ENCODE measurements at regions not wholly inside any gene's neighbourhood (a gene's known extent, or its start where the extent isn't known, plus 50 kb on each side); places are given as distances from the start of the nearest gene placed in this dataset.
"Not testable (repeated sequence)": the region's sequence is repeated elsewhere in the genome, so short reads cannot be mapped to it uniquely, and the experiment has no call there.

GRCh38 chr7:85336086-85336485, 149.2 kb upstream of the SEMA3D start:
- H3K27ac ChIP-seq (replicated peaks) = no peak overlapping the region
- no peaks in the 10 kb centered on the region for H3K27me3 ChIP-seq (ENCODE audit: insufficient read depth, poor library complexity, severe bottlenecking)
- TF ChIP-seq REST (IDR thresholded peaks at IDR 0.05; ENCODE audit: insufficient replicate concordance, low read depth) (no peak), GABPA (IDR thresholded peaks at IDR 0.05; ENCODE audit: low read depth) (no peak)
- H3K4me3 ChIP-seq (replicated peaks; ENCODE audit: insufficient read depth, low read length) = no peak overlapping the region
- no peak for DNase-seq (ENCODE audit: low read depth in 1 of 2, low spot score in 1 of 2)

- not testable (repeated sequence) for H3K4me3 ChIP-seq (replicated peaks; ENCODE audit: insufficient read depth, low read length); DNase-seq (ENCODE audit: low read depth in 1 of 2, low spot score in 1 of 2); H3K27me3 ChIP-seq (ENCODE audit: insufficient read depth, poor library complexity, severe bottlenecking)
Measured at GRCh38 chr7:85335113-85335512, 148.3 kb upstream of the SEMA3D start.

GRCh38 chr7:85328456-85328998, 141.7 kb upstream of the SEMA3D start:
- H3K27ac ChIP-seq (replicated peaks) = no peak overlapping the region
- TF ChIP-seq SPI1 (IDR thresholded peaks at IDR 0.05; ENCODE audit: borderline replicate concordance, low read depth) (no peak), GABPA (IDR thresholded peaks at IDR 0.05; ENCODE audit: low read depth) (no peak), CTCF (IDR thresholded peaks at IDR 0.05; ENCODE audit: insufficient read depth, low read length) (no peak), POLR2AphosphoS5 (IDR thresholded peaks at IDR 0.05; ENCODE audit: low read depth) (no peak), REST (IDR thresholded peaks at IDR 0.05; ENCODE audit: insufficient replicate concordance, low read depth) (no peak)
- no peak overlapping the region for H3K4me3 ChIP-seq (replicated peaks; ENCODE audit: insufficient read depth, low read length)
- no peak for DNase-seq (ENCODE audit: low read depth in 1 of 2, low spot score in 1 of 2)
- H3K27me3 ChIP-seq (ENCODE audit: insufficient read depth, poor library complexity, severe bottlenecking) = no peaks in the 10 kb centered on the region

More at GRCh38 chr7:85335113-85335512, 148.3 kb upstream of the SEMA3D start:
- H3K27ac ChIP-seq (replicated peaks) = not testable (repeated sequence)

GRCh38 chr7:85324145-85324799, 137.4 kb upstream of the SEMA3D start:
- H3K27me3 ChIP-seq (ENCODE audit: insufficient read depth, poor library complexity, severe bottlenecking) = no peaks in the 10 kb centered on the region
- DNase-seq (ENCODE audit: low read depth in 1 of 2, low spot score in 1 of 2) = no peak
- no peak overlapping the region for H3K27ac ChIP-seq (replicated peaks)
- no peak for TF ChIP-seq CTCF (IDR thresholded peaks at IDR 0.05; ENCODE audit: insufficient read depth, low read length)
- no peak for TF ChIP-seq POLR2AphosphoS5 (IDR thresholded peaks at IDR 0.05; ENCODE audit: low read depth)
- no peak overlapping the region for H3K4me3 ChIP-seq (replicated peaks; ENCODE audit: insufficient read depth, low read length)

- H3K27me3 ChIP-seq (ENCODE audit: insufficient read depth, poor library complexity, severe bottlenecking) = no peaks in the 10 kb centered on the region
- H3K27ac ChIP-seq (replicated peaks) = no peak overlapping the region
- no peak for DNase-seq (ENCODE audit: low read depth in 1 of 2, low spot score in 1 of 2)
- no peak overlapping the region for H3K4me3 ChIP-seq (replicated peaks; ENCODE audit: insufficient read depth, low read length)
- TF ChIP-seq POLR2AphosphoS5 (IDR thresholded peaks at IDR 0.05; ENCODE audit: low read depth) = no peak
- TF ChIP-seq REST (IDR thresholded peaks at IDR 0.05; ENCODE audit: insufficient replicate concordance, low read depth) = no peak
- TF ChIP-seq CTCF (IDR thresholded peaks at IDR 0.05; ENCODE audit: insufficient read depth, low read length) = no peak
- no peak for TF ChIP-seq GABPA (IDR thresholded peaks at IDR 0.05; ENCODE audit: low read depth)
- TF ChIP-seq SPI1 (IDR thresholded peaks at IDR 0.05; ENCODE audit: borderline replicate concordance, low read depth) = no peak
Measured at GRCh38 chr7:85322252-85322651, 135.4 kb upstream of the SEMA3D start.

All from HL-60 (cell line).